Gastroesophageal sphincter (tissue), 3 donors: ENCODE measurements at regions not wholly inside any gene's neighbourhood (a gene's known extent, or its start where the extent isn't known, plus 50 kb on each side); places are given as distances from the start of the nearest gene placed in this dataset.

Experiments used
- CTCF ChIP-seq, 4 experiments: fragments of 200-600 bp in 2 of 4; fragments of 450-650 bp in 2 of 4; sonication (generic) in 1 of 4; IDR thresholded peaks; one replicate each; pipeline ENCODE4 v1.5.1; 2017 to 2019; ENCODE audit warnings: antibody characterized with exemption in 4 of 4, mild to moderate bottlenecking in 2 of 4, moderate library complexity in 2 of 4
- POLR2AphosphoS5 ChIP-seq: sonication (generic); formaldehyde crosslinking; IDR thresholded peaks from one replicate; pipeline ENCODE4 v1.6.1; 2017; ENCODE audit warnings: antibody characterized with exemption

- TF ChIP-seq CTCF (IDR thresholded peaks at IDR 0.05) (no peak), POLR2AphosphoS5 (no peak)
Measured at GRCh38 chr22:35155403-35156025, 89.6 kb downstream of the ISX start.
